Activated naive CD4-positive, alpha-beta T cell treated with anti-CD3 and anti-CD28 coated beads for 36 hours (primary cell): ENCODE measurements at regions not wholly inside any gene's neighbourhood (a gene's known extent, or its start where the extent isn't known, plus 50 kb on each side); places are given as distances from the start of the nearest gene placed in this dataset.
A peak's percentile ranks its signal among the peaks of the same experiment; 100 is the strongest.

Source experiments
- CTCF ChIA-PET: fragments of 350-600 bp; sonication (Branson Sonifier 250); formaldehyde crosslinking; loops from one replicate; lab custom pipeline; 2021; ENCODE audit warnings: antibody characterized with exemption; lab: Charles Lee
- DNase-seq: peaks from one replicate; pipeline ENCODE4 v3.0.0-alpha.2; 2020
- H3K27ac Mint-ChIP-seq: one replicate; pipeline ENCODE4 v1.8.0; 2021; ENCODE audit warnings: mild to moderate bottlenecking, mixed read lengths
- H3K27me3 Mint-ChIP-seq: one replicate; pipeline ENCODE4 v1.8.0; 2021; ENCODE audit warnings: low read depth, mixed read lengths
- H3K36me3 Mint-ChIP-seq: one replicate; pipeline ENCODE4 v1.8.0; 2021; ENCODE audit warnings: low read depth, mixed read lengths
- H3K4me1 Mint-ChIP-seq: one replicate; pipeline ENCODE4 v1.8.0; 2021; ENCODE audit warnings: low read depth, mixed read lengths
- H3K4me3 Mint-ChIP-seq: one replicate; pipeline ENCODE4 v1.8.0; 2021; ENCODE audit warnings: mild to moderate bottlenecking, moderate library complexity, mixed read lengths
- H3K9me3 Mint-ChIP-seq: one replicate; pipeline ENCODE4 v1.8.0; 2021; ENCODE audit warnings: mixed read lengths
- intact Hi-C: fragments of 100-400 bp; cut with micrococcal nuclease; formaldehyde crosslinking; loops from one replicate; pipeline ENCODE4 v1.15.1; 2023

- intact Hi-C loops = no loop called here
- no peak for DNase-seq
- no peak overlapping the region for H3K4me3 Mint-ChIP-seq
- H3K9me3 Mint-ChIP-seq = no peaks in the 10 kb centered on the region
- H3K36me3 Mint-ChIP-seq = no peaks in the 10 kb centered on the region
- H3K4me1 Mint-ChIP-seq = no peaks in the 10 kb centered on the region
- CTCF ChIA-PET = interaction anchor here (0.5 to 1.4 kb wide), 4 partner anchors 9 to 276 kb away, joined by 3 to 6 read pairs (median 4); no protein-coding TSS in a partner anchor
- H3K27me3 Mint-ChIP-seq = peaks cover 4% of the 10 kb centered on the region
- H3K27ac Mint-ChIP-seq = no peak overlapping the region
Measured at GRCh38 chr5:62719061-62719720, 140.6 kb downstream of the LRRC70 start.

DNA sequence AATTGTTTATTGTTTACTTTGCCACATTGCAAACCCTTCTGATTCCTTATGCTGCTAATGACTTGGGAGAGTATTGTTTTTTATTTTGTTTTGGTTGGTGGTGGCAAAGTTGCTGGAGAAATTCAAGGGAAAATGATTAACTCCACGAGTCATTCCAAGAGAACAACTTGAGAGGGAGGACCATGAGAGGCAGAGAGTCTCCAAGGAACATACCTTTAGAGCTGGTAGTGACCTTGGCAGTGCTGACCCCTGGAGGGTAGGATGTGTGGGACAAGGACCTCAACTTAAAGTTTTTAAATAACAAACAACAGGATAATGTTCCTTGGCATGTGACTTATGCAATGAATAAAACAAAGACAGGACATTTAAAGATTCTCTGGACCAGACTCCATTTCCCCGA, 139.7 kb downstream of the LRRC70 start:
- Mint-ChIP-seq H3K27ac (no peak overlapping the region), H3K4me3 (no peak overlapping the region), H3K27me3 (peaks cover 4% of the 10 kb centered on the region), H3K36me3 (no peaks in the 10 kb centered on the region), H3K9me3 (no peaks in the 10 kb centered on the region), H3K4me1 (no peaks in the 10 kb centered on the region)
- CTCF ChIA-PET = interaction anchor here (0.5 to 1.4 kb wide), 3 partner anchors 8 to 275 kb away, joined by 5 to 6 read pairs (median 5); no protein-coding TSS in a partner anchor
- DNase-seq = peak; percentile 10
- intact Hi-C loops = no loop called here

DNA sequence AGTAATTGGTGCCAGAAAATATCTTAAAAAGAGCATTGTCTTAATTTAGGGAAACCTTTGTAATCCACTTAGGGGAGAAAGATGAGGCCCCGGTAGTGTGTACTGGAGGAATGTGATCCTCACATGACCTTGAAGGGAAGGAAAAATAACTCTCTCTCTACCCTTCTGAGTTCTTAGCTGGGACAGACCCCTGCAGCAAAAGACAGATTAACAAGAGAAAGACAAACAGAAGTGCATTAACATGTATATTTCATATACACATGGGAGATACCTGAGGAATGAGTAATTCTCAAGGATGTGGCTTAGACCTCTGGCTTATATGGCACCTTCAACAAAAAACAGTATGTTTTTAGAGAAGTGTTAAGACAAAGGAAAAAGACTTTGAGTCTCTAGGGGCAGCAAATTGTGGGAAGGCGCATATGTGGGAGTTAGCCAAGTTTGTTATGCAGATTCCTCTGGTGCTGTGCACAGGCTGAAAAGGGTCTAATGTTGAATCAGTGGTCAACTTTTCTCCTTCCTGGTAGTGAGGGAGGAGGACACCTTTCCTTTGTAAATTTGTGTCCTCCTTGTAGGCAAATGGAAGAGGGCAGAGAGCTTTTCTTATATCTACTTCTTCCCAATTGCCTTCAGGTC, 138.8 kb downstream of the LRRC70 start:
- Mint-ChIP-seq H3K4me3 (no peak overlapping the region), H3K9me3 (no peaks in the 10 kb centered on the region), H3K27ac (no peak overlapping the region), H3K27me3 (peaks cover 4% of the 10 kb centered on the region), H3K36me3 (no peaks in the 10 kb centered on the region), H3K4me1 (no peaks in the 10 kb centered on the region)
- CTCF ChIA-PET = no interaction called here
- intact Hi-C loops = no loop called here
- DNase-seq = no peak

DNA sequence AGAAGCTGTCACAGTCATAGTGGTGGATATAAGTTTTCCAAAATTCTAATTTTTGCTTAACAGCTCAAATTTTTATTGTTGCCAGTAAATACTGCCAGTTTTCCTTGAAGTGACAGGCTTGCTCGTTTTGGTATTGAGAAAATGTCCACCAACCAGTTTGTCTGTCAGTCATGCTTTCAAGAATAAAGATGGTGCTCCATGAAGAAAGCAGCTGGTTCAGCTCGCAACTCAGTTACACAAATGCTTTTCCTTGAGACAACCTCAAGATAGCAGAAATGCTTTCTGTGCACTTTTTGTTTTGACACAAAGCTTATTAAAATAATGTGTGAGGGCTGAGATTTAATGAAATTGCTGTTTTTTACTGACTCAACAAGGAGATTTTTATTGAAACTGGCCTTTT, 135.7 kb downstream of the LRRC70 start:
- DNase-seq = no peak
- no peaks in the 10 kb centered on the region for H3K27me3 Mint-ChIP-seq
- H3K4me3 Mint-ChIP-seq = no peak overlapping the region
- intact Hi-C loops = no loop called here
- no peaks in the 10 kb centered on the region for H3K4me1 Mint-ChIP-seq
- CTCF ChIA-PET = no interaction called here
- no peak overlapping the region for H3K27ac Mint-ChIP-seq
- no peaks in the 10 kb centered on the region for H3K36me3 Mint-ChIP-seq
- no peaks in the 10 kb centered on the region for H3K9me3 Mint-ChIP-seq

- CTCF ChIA-PET = interaction anchor here (0.7 kb wide), 1 partner anchor 23 kb away, joined by 3 read pairs; no protein-coding TSS in a partner anchor
- no peaks in the 10 kb centered on the region for H3K4me1 Mint-ChIP-seq
Measured at GRCh38 chr5:62708481-62709325, 130.1 kb downstream of the LRRC70 start.

GRCh38 chr5:62707563-62707962, 128.9 kb downstream of the LRRC70 start:
- DNase-seq = no peak
- no peak overlapping the region for H3K4me3 Mint-ChIP-seq
- H3K4me1 Mint-ChIP-seq = no peaks in the 10 kb centered on the region
- no peaks in the 10 kb centered on the region for H3K9me3 Mint-ChIP-seq
- peaks cover 5% of the 10 kb centered on the region for H3K27me3 Mint-ChIP-seq
- CTCF ChIA-PET = no interaction called here
- intact Hi-C loops = no loop called here
- no peak overlapping the region for H3K27ac Mint-ChIP-seq
- no peaks in the 10 kb centered on the region for H3K36me3 Mint-ChIP-seq

More at GRCh38 chr5:62708481-62709325, 130.1 kb downstream of the LRRC70 start:
- Mint-ChIP-seq H3K27me3 (peaks cover 5% of the 10 kb centered on the region), H3K9me3 (no peaks in the 10 kb centered on the region), H3K36me3 (no peaks in the 10 kb centered on the region), H3K4me3 (no peak overlapping the region), H3K27ac (no peak overlapping the region)
- DNase-seq = no peak
- intact Hi-C loops = no loop called here

GRCh38 chr5:62707131-62707530, 128.5 kb downstream of the LRRC70 start:
- CTCF ChIA-PET = no interaction called here
- Mint-ChIP-seq H3K4me3 (no peak overlapping the region), H3K27ac (no peak overlapping the region), H3K4me1 (no peaks in the 10 kb centered on the region), H3K27me3 (peaks cover 7% of the 10 kb centered on the region), H3K9me3 (no peaks in the 10 kb centered on the region), H3K36me3 (no peaks in the 10 kb centered on the region)
- DNase-seq = no peak
- intact Hi-C loops = no loop called here

DNA sequence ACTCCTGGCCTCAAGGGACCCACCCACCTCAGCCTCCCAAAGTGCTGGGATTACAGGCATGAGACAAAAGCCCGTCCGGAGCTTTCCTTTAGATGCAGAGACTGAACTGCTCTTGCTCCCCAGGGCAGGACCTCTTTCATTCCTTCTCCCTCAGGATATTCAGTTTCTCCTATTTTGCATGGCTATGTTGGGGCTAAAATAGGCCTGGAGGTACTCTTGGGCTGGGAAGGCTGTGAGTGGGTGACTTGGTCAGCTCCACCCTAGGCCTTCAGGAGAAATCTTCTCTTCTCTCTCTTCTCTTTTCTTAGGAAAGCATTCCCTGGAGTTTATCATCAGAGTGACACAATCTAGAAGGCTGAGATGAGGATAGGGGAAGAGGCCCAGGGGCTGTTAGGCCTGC, 126.4 kb downstream of the LRRC70 start:
- Mint-ChIP-seq H3K4me1 (no peaks in the 10 kb centered on the region), H3K9me3 (no peaks in the 10 kb centered on the region), H3K36me3 (no peaks in the 10 kb centered on the region), H3K27ac (no peak overlapping the region), H3K27me3 (peaks cover 7% of the 10 kb centered on the region), H3K4me3 (no peak overlapping the region)
- CTCF ChIA-PET = interaction anchor here (1.1 kb wide), 1 partner anchor 481 kb away, joined by 3 read pairs; no protein-coding TSS in a partner anchor
- no peak for DNase-seq
- intact Hi-C loops = no loop called here

- Mint-ChIP-seq H3K27ac (no peak overlapping the region), H3K4me1 (no peaks in the 10 kb centered on the region), H3K9me3 (no peaks in the 10 kb centered on the region), H3K4me3 (no peak overlapping the region), H3K36me3 (no peaks in the 10 kb centered on the region), H3K27me3 (peaks cover 7% of the 10 kb centered on the region)
- DNase-seq = no peak
- CTCF ChIA-PET = no interaction called here
- intact Hi-C loops = no loop called here
Measured at GRCh38 chr5:62702126-62702525, 123.5 kb downstream of the LRRC70 start.

DNA sequence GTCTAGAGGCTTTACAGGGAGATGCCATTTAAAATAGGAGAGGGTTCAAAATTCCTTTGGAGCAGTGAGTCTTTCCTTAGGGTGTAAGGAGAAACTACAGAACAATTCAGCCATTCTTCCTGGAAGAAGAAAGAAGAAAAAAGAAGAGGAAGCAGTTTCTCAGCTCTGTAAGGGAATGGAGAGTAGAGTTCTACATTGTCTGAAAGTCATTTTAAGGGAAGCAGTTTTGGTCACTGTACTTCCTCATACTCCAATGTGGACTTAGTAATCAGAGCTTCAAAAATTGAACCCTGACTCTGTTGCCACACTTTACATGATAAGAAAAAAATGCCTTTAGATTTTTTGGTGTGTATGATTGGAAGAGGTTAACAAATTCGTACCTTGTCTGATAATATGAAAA, 122.4 kb downstream of the LRRC70 start:
- CTCF ChIA-PET = no interaction called here
- no peak for DNase-seq
- Mint-ChIP-seq H3K27me3 (peaks cover 3% of the 10 kb centered on the region), H3K36me3 (no peaks in the 10 kb centered on the region), H3K4me1 (no peaks in the 10 kb centered on the region), H3K9me3 (no peaks in the 10 kb centered on the region), H3K27ac (no peak overlapping the region), H3K4me3 (no peak overlapping the region)
- intact Hi-C loops = no loop called here

DNA sequence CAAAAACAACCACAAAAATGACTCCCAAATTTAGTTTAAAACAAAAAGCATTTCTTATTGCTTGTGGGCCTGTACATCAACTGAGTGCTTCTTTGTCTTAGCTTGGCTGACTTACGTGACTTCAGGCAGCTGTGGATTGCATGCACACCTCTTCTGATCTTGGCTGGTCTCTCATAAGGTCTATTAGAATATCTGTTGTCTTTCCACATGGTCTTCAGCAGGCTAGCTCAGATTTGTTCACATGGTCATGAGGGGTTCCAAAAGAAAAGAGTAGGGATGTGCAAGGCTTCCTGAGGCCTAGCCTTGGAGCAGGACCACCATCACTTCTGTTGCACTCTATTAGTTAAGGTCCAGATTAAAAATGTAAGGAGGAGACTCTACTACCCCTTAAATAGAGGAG, 120.1 kb downstream of the LRRC70 start:
- Mint-ChIP-seq H3K9me3 (no peaks in the 10 kb centered on the region), H3K4me1 (no peaks in the 10 kb centered on the region), H3K4me3 (no peak overlapping the region), H3K27me3 (peaks cover 2% of the 10 kb centered on the region), H3K27ac (no peak overlapping the region), H3K36me3 (no peaks in the 10 kb centered on the region)
- intact Hi-C loops = no loop called here
- DNase-seq = no peak
- CTCF ChIA-PET = no interaction called here

- no peak overlapping the region for H3K27ac Mint-ChIP-seq
- H3K4me1 Mint-ChIP-seq = peaks cover 2% of the 10 kb centered on the region
- no peaks in the 10 kb centered on the region for H3K27me3 Mint-ChIP-seq
- H3K4me3 Mint-ChIP-seq = no peak overlapping the region
- H3K9me3 Mint-ChIP-seq = no peaks in the 10 kb centered on the region
- DNase-seq = no peak
- CTCF ChIA-PET = no interaction called here
- intact Hi-C loops = no loop called here
- H3K36me3 Mint-ChIP-seq = no peaks in the 10 kb centered on the region
Measured at GRCh38 chr5:62695274-62695673, 116.7 kb downstream of the LRRC70 start.
